Activated T-cell treated with anti-CD3 and anti-CD28 coated beads for 4 hours (primary cell): ENCODE measurements at regions not wholly inside any gene's neighbourhood (a gene's known extent, or its start where the extent isn't known, plus 50 kb on each side); places are given as distances from the start of the nearest gene placed in this dataset.

ENCODE experiments used
- DNase-seq: peaks from one replicate; pipeline ENCODE4 v3.0.0-alpha.2; 2020

DNA sequence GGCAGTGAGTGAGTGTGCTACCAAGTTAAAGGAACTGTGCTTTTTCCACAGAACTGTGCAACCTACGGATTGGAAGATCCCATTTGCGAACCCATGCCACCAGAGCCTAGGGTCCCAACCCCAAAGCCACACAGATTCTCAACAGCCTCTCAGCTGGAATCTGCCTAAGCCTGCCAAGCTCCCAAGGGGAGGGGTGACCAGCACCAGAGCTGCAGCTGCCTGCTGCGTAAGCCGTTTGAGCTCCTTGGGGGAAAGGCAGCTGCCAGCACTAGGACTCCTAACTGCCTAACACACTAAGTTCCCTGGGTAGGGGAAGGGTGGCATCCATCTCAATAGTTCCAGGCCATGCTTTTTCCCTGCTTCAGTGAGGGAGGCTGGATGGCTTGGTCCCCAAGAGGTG, 738.1 kb upstream of the PRKX start:
- DNase-seq = no peak

DNA sequence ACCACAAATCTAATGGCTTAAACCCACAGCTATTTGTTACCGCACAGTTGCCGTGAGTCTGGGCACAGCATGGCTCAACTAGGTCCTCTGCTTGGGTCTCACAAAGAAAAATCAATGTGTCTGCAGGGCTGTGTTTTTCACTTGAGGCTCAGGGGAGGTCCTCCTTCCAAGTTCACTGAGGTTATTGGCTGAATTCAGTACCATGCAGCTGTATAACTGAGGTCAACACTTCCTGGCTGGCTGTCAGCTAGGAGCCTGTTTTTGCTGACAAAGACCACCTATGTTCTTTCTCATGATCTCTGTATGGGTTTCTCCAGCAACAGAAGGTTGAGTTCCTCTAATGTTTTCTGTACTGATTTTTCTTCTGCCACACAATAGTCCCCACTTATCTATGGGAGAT, 736.7 kb upstream of the PRKX start:
- DNase-seq = no peak

DNA sequence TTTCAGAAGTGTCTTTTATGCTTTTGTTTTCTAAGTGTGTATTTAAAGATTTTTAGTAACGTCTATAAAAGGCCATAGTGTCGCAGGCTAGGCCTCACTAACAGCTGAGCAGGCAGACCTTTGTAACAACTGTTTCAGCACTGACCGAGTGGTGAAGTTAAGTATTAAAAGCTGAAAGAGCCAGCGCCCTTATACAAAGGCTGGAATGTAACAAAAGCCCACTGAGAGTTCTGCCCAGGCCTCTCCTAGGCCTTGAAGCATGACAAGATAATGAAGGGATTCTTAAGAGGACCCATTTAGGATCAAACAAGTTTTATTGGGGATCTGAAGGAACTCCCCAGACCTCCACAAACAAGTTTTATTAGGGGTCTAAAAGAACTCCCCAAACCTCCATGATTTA, 722.5 kb upstream of the PRKX start:
- DNase-seq = no peak

DNA sequence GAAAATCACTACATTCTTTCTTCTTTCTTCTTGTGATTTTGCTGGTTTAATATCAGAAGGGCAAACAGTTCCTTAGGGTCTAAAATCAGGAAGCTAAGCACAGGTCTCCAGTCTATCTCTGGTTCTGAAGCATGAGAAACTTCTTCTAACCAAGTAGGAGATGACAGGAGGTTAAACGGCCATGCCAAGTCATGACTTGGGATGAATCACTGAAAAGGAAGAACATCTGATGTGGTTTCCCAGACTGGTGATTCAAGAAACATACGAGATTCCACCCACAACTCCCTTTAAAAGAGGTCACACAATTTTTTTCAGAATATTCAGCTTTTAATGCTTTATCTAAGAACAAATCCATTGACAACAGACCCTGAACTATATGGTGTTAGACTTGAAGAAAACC, 684.0 kb upstream of the PRKX start:
- no peak for DNase-seq

DNA sequence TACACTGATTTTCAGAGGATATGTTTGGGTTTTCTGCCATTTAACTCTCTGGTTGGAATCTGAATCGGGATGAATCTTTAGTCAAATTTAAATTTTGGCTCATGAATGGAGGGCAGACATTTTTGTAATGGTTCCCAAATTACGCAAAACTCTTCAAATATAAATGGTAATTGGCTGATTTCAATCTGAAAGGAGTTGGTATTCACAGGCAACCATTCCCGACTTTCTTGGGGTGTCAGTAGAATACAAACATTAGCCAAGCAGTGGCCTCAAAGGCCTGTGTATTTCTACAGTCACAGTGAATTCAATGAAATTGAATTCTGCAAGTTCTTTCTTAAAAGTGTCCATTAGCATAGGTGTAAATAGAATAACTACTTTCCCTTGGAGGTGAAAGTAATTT, 668.8 kb upstream of the PRKX start:
- no peak for DNase-seq

DNA sequence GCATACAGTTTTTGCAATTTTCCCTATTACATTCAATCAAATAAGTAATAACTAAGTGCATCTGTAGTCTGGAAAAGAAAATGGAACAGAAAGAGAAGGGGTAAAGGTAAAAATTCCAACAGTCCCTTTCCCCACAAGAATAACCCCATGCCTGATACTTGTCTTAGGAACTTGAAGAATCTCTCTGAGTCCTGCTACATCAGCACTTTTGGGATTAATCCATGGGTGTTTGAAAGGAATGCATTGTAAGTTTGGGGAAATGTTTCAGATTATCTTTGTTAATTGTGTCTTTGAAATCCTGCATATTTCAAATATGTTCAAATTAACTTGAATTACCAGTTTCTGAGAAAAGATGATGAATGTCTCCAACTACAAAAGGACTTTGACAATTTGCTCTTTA, 667.3 kb upstream of the PRKX start:
- no peak for DNase-seq

DNA sequence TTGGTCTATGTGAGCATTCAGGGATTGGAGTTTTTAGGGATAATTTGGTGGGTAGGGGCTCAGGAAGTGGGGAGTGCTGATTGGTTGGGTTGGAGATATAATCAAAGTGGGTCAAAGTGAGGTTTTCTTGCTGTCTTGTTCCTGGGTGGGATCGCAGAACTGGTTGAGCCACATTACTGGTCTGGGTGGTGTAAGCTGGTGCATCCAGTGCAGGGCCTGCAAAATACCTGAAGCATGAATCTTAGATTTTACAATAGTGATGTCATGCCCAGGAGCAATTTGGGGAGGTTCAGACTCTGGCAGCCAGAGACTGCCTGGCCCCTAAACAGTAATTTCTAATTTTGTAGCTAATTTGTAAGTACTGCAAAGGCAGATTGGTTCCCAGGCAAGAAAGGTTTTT, 665.6 kb upstream of the PRKX start:
- DNase-seq = no peak

DNA sequence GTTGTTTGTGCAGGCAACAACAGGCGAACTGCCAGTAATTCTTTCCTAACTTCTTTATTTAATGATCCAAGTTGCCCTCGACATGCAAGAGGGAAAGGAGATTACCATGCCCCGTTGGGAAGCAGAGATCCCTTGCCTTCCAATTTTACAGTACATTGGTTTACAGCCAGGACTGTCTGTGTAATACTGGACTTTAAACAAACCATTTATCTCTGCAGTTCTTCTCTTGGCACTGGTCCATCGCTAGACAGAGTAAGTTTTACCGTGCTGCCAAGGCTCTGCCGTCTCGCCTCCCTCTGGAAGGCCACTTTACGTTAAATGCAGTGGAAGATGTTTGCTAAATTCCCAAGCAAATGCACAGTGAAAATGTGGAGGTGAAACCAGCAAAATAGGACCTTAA, 660.3 kb upstream of the PRKX start:
- no peak for DNase-seq

DNA sequence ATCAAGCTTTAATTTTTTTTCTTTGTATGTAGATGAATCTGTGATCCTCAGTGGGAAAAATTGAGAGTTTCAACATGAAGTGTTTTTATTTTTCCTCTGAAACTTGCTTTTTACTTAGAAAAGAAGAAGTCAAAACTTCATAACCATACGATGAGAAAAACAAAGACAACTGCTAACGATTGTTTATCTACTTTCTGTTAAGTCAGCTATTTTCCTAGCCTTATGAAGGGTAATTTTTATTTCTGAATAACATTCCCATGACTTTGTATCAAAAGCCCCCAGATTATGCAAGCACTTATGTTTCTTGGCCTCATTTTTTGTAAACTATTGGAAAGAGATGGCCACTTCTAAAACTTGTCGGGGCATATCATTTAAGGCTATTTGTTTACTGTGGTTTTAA, 645.1 kb upstream of the PRKX start:
- no peak for DNase-seq

DNA sequence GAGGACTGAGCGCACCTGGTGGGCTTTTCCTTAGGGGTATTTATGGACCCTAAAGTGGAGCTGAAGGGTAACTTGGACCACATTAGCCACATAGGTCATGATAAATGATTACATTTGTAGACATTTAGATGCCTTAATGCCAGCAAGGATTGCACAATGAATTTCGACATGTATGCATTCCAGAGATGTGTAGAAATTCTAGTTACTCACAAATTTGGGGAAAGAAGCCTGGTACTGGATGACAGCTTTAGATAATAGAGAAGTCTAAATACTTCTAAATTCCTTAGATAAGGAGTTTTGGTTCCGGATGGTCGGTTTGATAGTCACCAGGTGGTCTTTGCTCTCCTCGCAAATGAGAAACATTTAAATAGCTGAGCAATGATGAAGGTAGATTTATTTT, 609.5 kb upstream of the PRKX start:
- no peak for DNase-seq

DNA sequence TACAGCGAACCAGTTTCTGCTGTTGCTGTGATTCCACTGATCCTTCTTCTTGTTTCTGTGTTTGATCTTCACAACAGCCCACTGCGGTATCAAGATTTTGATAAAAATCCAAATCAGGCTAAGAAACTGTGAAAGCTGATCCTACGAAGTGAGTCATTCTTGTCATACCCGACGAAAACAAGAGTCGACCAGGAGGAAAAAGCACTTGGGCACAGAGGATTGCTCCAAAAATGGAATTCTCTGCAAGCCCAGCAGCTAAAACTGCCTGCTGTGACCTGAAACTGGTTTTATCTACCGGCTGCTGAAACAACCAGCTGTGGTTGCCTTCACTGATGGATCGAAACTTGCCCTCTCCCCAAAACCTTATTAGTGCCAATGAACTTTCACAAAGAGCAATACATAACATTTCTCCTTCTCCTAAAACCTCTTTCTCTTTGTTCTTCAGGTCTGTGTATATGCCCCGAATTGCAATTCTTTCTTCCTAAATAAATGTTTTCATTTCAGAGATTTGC, 607.0 kb upstream of the PRKX start:
- no peak for DNase-seq

DNA sequence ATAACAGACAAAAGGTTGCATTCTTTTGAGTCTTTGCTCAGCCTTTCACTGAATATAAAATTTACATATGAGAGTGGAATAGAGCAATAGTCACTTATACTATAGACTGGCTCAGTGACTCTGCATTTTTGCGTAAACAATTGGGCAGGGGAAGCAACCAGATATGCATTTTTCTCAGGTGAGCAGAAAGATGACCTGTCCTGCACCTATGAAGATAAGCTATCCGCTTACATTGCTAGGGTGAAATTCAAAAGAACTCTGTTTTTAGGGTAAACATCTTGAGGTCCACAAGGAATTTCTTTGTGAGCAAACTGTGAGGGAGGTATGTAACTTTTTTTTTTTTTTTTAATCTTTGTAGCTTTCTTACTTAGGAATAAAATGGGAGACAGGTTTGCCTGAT, 602.4 kb upstream of the PRKX start:
- DNase-seq = no peak

DNA sequence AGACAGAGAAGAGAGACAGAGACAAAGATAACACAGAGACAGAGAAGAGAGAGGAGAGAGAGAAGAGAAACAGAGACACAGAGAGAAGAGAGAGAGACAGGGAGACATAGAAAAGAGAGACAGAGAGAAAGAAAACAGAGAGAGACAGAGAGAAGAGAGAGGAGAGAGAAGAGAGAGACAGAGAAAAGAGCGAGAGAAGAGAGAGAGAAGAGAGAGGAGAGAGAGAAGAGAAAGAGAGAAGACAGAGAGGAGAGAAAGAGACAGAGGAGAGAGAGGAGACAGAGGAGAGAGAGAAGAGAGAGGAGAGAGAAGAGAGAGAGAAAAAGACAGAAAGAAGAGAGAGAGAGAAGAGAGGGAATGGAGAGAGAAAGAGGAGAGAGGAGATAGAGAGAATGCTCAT, 601.1 kb upstream of the PRKX start:
- no peak for DNase-seq

DNA sequence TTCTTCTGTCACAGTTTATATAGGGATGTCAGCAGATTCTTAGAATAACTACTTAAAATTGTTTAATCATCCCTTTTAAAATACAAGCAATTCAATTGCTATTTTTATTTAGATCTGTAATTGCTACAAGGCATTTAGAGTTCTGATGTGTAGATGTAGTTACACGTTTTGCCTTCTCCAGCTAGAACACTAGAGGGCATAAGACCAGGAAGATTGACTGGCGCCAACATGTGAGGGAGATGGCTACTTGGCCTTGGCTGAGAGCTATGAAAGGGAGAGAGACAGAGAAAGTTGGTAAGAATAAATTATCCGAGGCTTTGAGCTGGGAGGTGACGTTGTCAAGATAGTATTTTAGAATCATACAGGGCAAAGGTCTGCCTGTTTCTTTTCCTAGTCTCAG, 563.7 kb upstream of the PRKX start:
- DNase-seq = no peak

DNA sequence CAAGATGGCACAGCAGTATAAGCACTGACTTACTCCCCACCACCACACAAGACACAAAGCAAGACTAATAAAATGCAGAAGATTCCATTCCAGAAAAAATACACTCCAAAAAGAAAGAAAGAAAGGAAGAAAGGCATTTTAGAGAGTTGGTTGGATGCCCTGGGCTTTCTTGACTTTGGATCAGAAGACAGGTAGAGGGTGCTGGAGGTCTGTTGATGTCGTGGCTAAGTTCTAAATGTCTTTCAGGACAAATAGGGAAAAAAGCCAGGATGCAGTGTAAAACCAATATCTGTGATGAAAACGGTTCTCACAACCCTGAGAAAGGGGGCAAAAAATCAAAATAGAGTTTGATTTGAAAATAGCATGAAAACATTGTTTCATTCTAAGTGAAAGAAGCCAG, 555.2 kb upstream of the PRKX start:
- DNase-seq = no peak

DNA sequence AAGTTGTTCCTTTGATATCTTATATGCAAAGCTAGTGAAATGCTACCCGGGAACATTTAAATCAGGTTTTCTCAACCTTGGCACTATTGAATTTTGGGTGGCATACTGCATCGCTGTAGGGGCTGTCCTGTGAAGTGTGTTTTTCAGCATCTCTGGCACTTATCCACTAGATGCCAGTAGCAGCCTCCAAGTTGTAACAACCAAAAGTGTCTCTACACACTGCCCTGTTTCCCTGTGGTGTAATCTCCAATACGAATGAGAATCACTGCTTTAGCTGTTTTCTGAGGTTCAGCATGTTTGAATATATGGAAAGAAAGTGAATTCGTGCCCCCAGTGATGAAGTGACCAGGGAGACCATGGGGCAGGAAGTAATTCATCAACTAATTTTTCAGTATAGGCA, 551.6 kb upstream of the PRKX start:
- DNase-seq = no peak

DNA sequence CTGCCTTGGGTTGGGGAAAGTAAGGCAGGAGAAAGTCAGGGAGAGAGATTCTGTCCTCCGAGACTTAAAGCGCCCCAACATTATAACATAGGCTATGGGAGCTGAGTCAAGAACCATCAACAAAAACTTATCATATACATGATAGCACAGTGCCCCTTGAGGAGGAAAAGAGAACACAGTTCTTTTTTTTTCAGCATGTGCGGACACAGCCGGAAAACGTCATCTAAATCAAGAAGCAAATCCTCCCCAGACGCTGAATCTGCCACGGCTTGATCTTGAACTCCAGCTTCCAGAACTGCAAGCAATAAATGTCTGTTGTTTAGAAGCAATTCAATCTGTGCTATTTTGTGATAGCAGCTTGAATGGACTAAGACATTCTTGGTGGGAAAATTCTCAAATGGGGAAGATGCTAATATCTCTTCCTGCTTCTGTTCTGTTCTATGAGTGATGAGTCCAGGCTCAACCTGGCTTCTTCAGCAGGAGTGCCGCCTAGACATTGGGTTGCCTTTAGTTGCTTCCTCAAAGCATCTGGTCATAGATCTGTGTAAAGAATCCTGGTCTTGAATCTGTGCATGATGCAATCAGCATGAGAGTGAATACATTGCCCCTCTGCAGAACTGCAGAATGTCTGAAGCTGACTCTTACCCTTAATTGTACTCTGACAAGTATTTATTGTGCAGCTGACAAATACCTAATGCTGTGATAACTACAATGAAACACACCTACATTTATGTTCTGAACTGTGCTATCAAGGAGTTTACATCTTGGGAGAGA, 549.8 kb upstream of the PRKX start:
- DNase-seq = no peak

DNA sequence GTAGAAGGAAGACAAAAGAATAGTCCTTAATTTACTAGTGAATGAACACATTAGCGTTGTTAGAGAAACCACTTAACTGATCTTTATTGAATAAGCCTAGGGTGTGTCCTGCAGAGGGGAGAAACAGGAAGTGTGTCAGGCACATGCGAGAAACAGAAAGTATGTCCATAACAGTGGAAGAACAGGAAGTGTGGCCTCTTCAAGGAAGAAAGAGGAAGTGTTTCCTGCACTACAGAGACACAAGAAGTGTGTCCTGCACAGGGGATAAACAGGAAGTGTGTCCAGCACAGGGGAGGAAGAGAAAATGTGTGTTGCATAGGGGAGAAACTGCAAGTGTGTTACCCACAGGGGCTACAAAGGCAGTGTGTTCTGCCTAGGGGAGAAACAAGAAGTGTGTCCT, 539.6 kb upstream of the PRKX start:
- no peak for DNase-seq

DNA sequence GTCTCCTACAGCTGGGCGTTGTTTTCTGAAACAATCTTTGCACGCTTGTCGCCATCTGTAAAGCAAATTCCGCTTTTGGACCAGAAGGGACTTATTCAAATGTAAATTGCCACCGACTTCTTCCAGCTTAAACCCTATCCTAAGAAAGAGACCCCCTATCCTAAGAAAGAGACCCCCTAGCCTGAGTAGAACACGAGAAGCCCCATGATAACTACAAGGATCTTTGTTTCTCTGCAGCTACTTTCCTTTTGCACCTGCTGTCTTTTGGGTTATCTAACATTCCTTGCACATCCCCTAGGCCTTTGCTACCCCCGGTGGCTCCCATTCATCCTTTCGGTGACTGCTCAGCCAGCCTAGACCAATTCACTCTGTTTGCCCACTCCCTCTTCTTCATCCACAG, 536.0 kb upstream of the PRKX start:
- no peak for DNase-seq

DNA sequence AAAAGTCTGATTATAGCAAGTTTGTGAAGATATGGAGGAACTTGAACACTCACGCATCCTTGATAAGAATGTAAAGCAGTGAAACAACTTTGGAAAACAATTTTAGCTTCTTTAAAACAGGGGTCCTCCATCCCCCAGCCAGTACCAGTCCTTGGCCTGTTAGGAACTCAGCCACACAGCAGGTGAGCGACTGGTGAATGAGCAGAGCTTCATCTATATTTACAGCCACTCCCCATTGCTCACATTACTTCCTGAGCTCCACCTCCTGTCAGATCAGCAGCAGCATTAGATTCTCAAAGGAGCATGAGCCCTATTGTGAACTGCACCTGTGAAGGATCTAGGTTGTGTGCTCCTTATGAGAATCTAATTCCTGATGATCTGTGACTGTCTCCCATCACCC, 530.3 kb upstream of the PRKX start:
- DNase-seq = no peak

DNA sequence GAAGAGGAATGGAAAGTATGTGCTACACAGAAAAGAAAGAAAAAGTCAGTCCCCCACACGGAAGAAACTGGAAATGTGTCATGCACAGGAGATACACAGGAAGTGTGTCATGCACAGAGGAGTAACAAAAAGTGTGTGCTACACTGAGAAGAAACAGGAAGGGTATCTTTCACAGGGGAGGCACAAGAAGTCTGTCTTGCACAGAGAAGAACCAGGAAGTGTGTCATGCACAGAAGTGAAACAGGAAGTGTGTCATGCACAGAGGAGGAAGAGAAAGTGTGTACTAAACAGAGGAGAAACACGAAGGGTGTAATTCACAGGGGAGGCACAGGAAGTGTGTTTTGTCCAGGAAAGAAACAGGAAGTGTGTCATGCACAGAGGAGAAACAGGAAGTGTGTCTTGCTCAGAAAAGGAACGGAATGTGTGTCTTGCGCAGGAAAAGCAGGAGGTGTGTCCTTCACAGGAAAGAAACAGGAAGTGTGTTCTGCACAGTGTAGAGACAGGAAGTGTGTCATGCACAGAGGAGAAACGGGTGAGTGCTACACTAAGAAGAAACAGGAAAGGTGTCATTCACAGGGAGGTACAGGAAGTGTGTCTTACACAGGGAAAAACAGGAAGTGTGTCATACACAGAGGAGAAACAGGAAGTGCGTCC, 527.2 kb upstream of the PRKX start:
- DNase-seq = no peak

DNA sequence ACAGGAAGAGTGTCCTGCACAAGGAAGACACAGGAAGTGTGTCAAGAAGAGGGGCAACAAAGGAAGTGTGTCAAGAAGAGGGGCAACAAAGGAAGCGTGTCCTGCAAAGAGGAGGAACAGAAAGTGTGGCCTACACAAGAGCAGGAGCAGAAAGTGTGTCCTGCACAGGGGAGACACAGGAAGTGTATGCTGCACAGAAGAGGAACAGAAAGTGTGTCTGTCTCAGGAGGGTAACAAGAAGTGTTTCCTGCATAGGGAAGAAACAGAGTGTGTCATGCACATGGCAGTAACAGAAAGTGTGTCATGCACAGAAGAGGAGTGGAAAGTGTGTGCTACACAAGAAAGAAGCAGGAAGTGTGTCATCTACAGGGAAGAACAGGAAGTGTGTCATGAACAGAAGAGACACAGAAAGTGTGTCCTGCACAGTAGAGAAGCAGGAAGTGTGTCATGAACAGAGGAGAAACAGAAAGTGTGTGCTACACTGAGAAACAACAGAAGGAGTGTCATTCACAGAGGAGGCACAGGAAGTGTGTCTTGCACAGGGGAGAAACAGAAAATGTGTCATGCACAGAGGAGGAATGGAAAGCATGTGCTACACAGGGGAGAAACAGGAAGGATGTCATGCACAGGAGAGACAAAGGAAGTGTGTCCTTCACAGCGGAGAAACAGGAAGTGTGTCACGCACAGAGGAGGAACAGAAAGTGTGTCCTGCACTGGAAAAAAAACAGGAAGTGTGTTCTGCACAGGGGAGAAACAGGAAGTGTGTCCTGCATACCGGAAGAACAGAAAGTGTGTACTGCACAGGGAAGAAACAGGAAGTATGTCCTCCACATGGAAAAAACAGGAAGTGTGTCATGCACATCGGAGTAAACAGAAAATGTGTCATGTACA, 526.4 kb upstream of the PRKX start:
- DNase-seq = no peak

DNA sequence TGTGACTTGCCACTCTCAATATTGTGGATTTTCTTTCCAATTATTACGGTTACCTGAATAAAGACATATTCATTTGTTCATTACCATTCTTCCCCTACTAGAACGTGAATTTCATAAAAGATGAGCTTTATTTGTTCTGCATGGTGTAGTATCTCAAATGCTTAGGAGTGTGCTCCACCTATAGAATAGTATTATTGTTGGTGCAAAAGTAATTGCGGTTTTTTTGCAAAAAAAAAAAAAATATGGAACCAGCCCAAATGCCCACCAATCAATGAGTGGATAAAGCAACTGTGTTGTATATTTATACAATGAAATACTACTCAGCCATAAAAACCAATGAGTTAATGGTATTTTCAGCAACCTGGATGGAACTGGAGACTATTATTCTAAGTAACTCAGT, 525.5 kb upstream of the PRKX start:
- no peak for DNase-seq

DNA sequence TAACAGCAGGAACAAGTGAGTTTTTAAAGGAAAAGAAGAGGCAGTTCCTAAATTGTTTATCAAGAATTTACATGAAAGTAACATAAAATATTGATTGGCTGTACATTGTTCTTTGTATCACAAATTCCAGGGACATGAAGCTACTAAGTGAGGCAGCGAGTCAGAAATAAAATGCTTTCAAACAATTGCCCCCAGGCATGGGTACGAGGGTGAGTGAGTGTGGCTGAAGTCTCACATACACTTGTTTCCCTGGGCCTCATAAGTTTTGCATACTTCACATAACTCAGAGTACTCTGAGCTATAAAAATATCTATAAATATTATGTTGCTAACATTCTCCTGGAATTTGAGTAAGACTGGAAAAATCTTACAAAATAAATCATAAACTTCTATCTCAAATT, 511.6 kb upstream of the PRKX start:
- no peak for DNase-seq
